ENCODE measurements at regions not wholly inside any gene's neighbourhood (a gene's known extent, or its start where the extent isn't known, plus 50 kb on each side); places are given as distances from the start of the nearest gene placed in this dataset.

DNA sequence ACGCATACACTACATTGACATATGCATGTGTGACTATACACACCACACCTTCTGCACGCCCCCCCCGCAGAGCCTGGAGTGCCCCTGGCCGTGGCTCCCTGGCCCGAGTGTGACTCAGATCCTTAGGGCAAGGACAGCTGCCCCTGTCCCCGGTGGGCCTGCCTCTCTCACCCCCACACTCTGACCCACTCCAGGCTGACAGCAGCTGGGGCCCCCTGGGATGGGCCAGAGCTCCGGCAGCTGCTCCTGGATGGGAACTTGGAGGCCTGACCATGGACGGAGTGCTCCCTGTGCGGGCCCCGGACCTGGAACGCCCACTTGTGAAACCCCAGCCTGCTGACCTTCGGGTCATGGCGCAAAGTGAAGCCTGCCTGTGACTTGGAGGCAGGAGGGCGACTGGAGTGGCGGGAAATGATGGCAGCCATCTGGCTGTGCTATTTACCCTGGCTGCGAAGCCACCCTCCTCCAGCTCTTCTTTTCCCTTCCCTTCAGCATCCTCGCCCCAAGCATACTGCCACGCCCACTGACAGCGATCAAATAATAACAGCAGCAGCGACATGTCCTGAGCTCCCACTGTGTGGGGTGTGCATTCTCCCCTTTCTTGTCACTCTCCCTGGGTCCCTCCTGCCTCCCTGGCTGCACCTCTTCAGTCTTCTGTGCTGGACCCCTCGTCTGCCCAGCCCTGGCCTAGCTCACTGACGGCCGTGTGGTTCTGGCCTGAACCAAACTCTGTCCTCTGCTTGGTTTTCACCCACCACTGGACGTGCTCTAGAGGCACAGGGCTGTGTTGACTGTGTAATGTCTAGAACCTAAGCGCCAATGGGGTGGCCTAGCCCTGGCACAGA lies 90.7 kb upstream of the MEF2A start:
- no peak overlapping the region for H3K4me3 ChIP-seq
- H3K36me3 ChIP-seq = no peaks in the 10 kb centered on the region
- no peaks in the 10 kb centered on the region for H3K9me3 ChIP-seq
- no peak for TF ChIP-seq POLR2A (IDR thresholded peaks at IDR 0.05)
- TF ChIP-seq, protein P1, sequence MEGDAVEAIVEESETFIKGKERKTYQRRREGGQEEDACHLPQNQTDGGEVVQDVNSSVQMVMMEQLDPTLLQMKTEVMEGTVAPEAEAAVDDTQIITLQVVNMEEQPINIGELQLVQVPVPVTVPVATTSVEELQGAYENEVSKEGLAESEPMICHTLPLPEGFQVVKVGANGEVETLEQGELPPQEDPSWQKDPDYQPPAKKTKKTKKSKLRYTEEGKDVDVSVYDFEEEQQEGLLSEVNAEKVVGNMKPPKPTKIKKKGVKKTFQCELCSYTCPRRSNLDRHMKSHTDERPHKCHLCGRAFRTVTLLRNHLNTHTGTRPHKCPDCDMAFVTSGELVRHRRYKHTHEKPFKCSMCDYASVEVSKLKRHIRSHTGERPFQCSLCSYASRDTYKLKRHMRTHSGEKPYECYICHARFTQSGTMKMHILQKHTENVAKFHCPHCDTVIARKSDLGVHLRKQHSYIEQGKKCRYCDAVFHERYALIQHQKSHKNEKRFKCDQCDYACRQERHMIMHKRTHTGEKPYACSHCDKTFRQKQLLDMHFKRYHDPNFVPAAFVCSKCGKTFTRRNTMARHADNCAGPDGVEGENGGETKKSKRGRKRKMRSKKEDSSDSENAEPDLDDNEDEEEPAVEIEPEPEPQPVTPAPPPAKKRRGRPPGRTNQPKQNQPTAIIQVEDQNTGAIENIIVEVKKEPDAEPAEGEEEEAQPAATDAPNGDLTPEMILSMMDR (IDR thresholded peaks at IDR 0.05) = no peak
- H3K27ac ChIP-seq = peak overlapping the region in 2 of 4 donors; percentile 7 to 80
- DNase-seq = peak in 1 of 3 donors; percentile 50
- peaks cover 0 to 25% (median 16%) of the 10 kb centered on the region in 4 donors for H3K4me1 ChIP-seq
- H3K27me3 ChIP-seq = no peaks in the 10 kb centered on the region

DNA sequence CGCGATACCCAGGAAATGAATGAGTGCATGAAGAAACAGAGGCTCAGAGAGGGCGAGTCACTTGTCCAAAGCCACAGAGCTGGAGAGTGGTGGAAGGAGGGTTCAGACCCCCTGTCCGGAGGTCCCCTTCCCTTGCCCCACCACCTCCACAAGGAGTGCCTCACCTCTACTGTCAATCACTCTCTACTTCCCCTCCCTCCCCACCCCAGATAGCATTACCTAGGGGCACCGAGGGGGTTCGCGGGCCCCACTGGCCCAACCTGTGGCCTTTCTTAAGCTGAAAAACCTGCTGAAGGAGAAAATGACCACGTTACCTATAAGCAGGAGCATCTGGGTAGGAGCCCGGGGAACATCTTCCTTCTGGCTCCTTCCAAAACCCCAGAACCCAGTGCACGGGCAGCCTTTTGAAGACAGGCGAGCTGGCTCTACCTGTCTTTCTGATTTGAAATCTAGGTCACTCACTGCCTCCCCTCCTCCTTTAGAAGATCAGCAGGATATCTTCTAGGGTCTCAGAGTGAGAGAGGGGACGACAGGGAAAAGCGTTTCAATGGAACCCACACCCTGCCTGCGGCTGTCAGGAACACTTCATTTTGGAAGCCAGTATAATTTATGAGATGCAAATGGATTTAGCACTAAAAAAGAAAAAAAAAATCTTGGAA lies 89.9 kb upstream of the MEF2A start:
- Histone ChIP-seq H3K4me3 (no peak overlapping the region), H3K9me3 (no peaks in the 10 kb centered on the region), H3K36me3 (no peaks in the 10 kb centered on the region), H3K27ac (peak overlapping the region in 3 of 4 donors; percentile 12 to 80 (median 59)), H3K27me3 (no peaks in the 10 kb centered on the region), H3K4me1 (peaks cover 0 to 25% (median 16%) of the 10 kb centered on the region in 4 donors)
- DNase-seq = no peak
- no peak for TF ChIP-seq POLR2A (IDR thresholded peaks at IDR 0.05)
- TF ChIP-seq, protein P1 (IDR thresholded peaks at IDR 0.05) = no peak

DNA sequence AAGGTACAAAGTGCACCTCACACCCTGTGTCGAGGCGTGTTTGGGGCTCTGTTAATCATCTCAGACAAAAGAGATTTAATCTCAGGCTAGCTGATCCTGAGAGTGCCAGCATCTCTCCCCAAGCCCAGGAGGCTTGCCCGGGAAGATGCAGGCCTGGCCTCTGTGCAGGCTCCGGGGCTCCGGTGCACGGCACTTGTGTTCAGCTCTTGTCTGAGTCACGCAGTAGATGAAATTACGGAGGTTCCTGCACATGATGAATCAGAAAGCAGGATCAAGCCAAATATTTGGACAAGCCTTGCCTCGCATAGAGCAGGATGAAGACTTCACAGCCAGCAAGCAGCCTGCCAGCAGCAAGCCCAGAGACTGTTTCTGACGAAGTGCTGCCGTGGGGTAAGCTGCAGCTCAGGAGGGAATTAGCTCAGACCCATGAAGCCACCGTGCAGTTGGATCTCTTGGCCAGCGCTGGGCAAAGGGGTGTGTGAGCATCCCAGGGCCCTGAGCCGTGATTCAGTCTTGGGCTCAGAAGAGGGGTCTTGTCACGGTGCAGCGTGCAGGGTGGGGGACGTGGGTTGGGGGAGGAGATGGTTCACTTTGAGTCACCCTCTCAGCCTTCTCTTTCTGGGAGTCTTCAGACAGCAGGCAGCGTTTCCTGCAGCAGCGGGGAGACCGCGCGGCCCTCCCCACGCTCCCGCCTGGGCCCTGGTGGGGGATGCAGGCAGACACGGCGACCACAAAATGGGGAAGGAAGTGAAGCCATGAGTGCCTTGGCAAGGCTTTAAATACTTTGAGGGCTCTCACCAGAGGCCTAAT lies 89.2 kb upstream of the MEF2A start:
- no peak overlapping the region for H3K4me3 ChIP-seq
- H3K27ac ChIP-seq = peak overlapping the region; percentile 7 to 80 (median 50)

DNA sequence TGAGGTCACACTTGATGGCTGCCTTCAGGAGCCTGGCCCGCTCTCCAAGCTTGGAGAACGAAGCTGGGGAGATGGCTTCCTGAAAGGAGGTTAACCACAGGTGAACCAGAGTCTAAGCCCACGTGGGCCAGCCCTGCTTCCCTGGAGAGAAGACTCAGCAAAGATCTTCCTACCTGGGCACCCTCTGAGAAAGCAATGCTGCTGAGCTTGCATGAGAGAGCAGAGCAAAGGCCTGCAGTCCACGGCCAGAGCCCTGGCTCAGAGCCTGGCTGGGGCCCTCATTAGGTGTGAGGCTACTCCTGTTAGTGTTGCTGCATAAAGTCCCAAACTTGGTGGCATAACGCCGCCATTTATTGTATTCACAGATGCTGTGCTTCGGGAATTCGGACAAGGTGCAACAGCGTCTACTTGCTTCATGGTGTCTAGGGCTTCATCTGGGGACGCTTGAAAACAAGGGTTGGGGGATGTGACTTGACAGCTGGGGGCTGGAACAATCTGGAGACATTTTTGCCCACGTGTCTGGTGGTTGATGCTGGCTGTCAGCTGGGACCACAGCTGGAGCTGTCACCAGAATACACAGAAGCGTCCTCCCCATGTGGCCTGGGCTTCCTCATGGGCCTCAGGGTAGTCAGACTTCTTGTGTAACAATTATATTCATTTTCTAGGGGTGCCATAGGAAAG lies 87.9 kb upstream of the MEF2A start:
- H3K9me3 ChIP-seq = no peaks in the 10 kb centered on the region
- no peak for DNase-seq
- no peaks in the 10 kb centered on the region for H3K27me3 ChIP-seq
- TF ChIP-seq POLR2A (IDR thresholded peaks at IDR 0.05) = no peak
- TF ChIP-seq, protein P1 (IDR thresholded peaks at IDR 0.05) = no peak
- H3K36me3 ChIP-seq = no peaks in the 10 kb centered on the region
- peaks cover 0 to 25% (median 16%) of the 10 kb centered on the region in 4 donors for H3K4me1 ChIP-seq
- H3K27ac ChIP-seq = peak overlapping the region in 1 of 4 donors; percentile 80
- no peak overlapping the region for H3K4me3 ChIP-seq

More for the DNA sequence above, 89.2 kb upstream of the MEF2A start:
- Histone ChIP-seq H3K9me3 (no peaks in the 10 kb centered on the region), H3K27me3 (no peaks in the 10 kb centered on the region), H3K4me1 (peaks cover 0 to 25% (median 16%) of the 10 kb centered on the region in 4 donors), H3K36me3 (no peaks in the 10 kb centered on the region)
- peak; percentile 51 to 79 (median 78) for DNase-seq
- no peak for TF ChIP-seq POLR2A (IDR thresholded peaks at IDR 0.05)
- TF ChIP-seq, protein P1 (IDR thresholded peaks at IDR 0.05) = no peak

DNA sequence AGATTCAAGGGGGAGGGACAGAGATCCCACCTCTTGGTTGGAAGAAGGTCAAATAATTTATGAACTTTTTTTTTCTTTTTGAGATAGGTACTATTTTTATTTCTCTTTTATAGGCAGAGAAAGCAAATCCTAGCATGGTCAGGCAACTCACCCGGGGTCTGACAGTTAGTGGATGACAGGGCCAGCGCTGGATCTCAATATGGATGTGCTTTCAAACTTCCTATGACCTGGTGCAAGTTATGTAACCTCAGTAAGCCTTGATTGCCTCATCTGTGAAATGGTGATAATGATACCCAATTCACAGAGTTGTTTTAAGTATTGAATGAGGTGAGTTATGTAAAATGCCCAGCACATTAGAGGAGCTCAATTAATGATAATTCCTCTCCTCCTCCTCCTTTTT lies 86.8 kb upstream of the MEF2A start:
- TF ChIP-seq, protein P1 (IDR thresholded peaks at IDR 0.05) = no peak
- TF ChIP-seq POLR2A (IDR thresholded peaks at IDR 0.05) = no peak
- no peak overlapping the region for H3K4me3 ChIP-seq
- H3K27me3 ChIP-seq = no peaks in the 10 kb centered on the region
- no peaks in the 10 kb centered on the region for H3K9me3 ChIP-seq
- no peak for DNase-seq
- H3K27ac ChIP-seq = no peak overlapping the region
- no peaks in the 10 kb centered on the region for H3K36me3 ChIP-seq
- peaks cover 0 to 25% (median 16%) of the 10 kb centered on the region in 4 donors for H3K4me1 ChIP-seq
